HG03457 (cell line): ENCODE measurements at regions not wholly inside any gene's neighbourhood (a gene's known extent, or its start where the extent isn't known, plus 50 kb on each side); places are given as distances from the start of the nearest gene placed in this dataset.

Experiments used
- ATAC-seq: cut with Tn5 transposase; IDR thresholded peaks from one replicate; pipeline ENCODE4 v1.9.1; 2021; ENCODE audit warnings: moderate number of reproducible peaks; ENCODE audit not compliant: unreplicated experiment

GRCh38 chr10:111968647-111969046 is 214.9 kb downstream of the GPAM start:
- ATAC-seq = no peak

GRCh38 chr10:111970111-111970510 is 213.5 kb downstream of the GPAM start:
- ATAC-seq = no peak

DNA sequence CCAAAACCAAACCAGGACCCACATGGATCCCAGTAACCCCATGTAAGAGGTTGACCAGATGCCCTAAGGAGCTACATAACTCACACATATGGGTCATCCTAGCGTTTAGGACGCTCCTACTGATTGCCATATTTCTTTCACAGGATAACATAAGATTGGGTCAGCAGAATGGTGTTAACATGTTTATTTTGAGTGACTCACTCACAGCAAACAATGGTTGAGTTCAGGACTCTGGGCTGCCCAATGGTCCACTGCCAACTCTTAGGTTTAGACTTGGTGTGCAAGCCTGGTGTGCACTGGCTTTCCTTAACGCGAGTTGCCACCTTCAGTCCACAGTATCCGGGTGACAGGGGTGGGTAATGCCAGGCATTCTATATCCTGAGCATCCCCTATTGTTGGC is 211.5 kb downstream of the GPAM start:
- no peak for ATAC-seq

- ATAC-seq = no peak
These were observed 210.3 kb downstream of the GPAM start for GRCh38 chr10:111973306-111973705.

- no peak for ATAC-seq
These were observed 209.7 kb downstream of the GPAM start for GRCh38 chr10:111973826-111974225.

GRCh38 chr10:111974325-111974724 is 209.2 kb downstream of the GPAM start:
- ATAC-seq = no peak

GRCh38 chr10:111976557-111976956 is 207.0 kb downstream of the GPAM start:
- no peak for ATAC-seq

GRCh38 chr10:111984057-111984456 is 199.5 kb downstream of the GPAM start:
- ATAC-seq = no peak

DNA sequence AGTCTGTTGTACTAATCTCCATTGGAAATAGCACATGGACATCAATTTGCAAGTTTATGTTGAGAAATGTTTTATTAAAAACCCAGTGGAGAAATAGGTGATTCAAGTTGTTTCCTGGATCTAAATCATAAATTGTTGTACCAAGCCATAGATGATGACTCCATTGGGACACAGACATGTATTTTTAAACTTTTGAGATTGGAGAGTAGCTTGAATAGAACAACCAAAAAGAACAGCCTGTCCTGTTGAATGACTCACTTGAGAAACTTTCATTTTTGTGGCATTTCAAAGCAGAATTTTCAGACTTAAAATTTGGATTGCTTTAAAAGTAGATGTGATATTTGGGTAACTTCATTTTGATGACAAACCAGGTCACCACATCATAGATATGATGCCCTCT is 197.5 kb downstream of the GPAM start:
- ATAC-seq = no peak

DNA sequence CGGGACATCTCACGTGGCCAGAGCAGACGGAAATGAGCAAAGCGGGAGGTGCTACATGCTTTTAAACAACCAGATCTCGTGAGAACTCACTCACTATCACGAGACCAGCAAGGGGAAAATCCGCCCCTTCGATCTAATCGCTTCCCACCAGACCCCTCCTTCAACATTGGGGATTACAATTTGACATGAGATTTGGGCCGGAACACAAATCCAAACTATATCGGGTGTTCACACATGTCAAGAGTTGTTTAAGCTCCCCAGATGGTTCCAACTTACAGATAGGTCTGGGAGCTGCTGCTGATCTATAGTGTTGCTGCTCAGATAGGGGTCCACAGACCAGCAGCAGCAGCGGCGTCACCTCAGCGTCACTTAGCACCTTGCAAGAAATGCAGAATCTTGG is 194.9 kb downstream of the GPAM start:
- ATAC-seq = no peak

GRCh38 chr10:111989136-111989911 is 194.2 kb downstream of the GPAM start:
- no peak for ATAC-seq

DNA sequence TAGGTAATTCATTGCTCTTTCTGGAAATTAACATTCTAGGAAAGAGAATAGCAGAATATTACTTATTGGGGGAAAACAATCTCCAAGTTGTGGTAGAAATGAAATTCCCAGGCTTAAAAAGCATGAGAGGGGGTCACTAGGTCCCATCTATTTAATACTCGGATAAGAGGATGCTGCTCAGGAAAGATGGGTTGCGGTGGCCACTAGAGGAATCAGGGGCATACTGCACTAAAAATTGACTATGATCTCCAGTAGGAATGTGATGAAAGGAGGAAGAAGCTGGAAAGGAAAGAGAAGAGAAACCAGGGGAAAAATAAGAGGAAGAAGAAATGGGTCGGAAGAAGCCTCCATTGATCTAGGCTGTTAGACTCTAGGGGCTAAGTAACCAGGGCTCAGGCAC is 192.8 kb downstream of the GPAM start:
- ATAC-seq = no peak

- ATAC-seq = no peak
These were observed 190.2 kb downstream of the GPAM start for GRCh38 chr10:111993321-111993720.

GRCh38 chr10:111993872-111994426 is 189.6 kb downstream of the GPAM start:
- no peak for ATAC-seq

- peak; percentile 88 for ATAC-seq
These were observed 187.5 kb downstream of the GPAM start for GRCh38 chr10:111996103-111996502.

DNA sequence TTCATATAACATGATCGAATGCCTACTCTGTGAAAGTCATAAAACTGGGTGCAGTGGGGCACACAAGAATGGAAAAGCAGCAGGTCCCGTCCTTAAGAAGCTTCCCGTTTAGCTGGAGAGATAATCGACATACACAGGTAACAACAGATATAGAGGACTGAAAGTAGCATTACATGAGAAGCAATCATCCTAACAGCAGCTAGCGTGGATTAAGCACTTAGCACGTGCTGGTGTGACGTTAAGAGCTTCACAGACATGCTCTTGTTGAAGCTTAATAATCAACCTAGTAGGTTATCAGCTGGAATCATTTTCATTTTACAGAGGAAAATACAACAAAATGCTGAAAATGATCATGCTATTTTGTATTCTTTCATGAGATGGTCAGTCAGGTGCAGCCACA is 184.8 kb downstream of the GPAM start:
- ATAC-seq = no peak

GRCh38 chr10:111999205-111999914 is 184.2 kb downstream of the GPAM start:
- no peak for ATAC-seq

GRCh38 chr10:111999915-112000302 is 183.7 kb downstream of the GPAM start:
- no peak for ATAC-seq

DNA sequence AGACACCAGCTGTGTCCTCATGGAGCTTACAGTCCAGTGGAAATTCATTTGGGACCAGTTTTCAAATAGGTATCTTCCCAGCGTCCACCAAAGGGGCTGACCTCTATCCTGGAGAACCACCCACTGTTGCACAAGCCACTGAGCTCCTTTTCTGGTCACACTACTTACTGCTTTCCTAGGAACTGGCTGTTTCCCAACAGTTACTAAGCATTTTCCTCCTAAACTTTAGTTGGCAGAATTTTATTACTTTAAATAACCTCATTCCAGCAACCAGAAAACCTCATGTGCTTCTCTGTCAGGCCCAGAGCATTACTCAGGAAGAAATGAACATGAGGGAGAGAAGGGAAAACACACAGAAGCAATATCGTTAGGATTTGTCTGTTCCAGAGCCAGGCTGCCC is 183.1 kb downstream of the GPAM start:
- no peak for ATAC-seq

DNA sequence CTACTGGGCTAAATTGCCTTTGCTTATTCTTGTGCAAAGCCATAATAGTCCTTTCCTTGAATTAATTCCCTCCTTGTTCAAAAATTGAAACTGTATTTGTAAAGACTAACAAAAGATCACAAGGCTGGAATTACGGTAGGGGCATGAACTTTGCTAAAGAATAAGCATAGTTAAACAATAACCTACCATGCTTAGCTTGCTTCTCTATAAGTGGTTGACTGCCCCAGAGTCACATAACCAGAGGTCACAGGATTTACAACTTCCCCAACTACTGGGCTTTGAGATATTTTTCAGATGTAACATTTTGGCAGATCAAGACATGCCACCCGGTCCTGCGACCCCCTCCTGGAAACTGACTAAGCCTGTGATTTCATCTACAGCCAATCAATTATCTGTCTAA is 181.4 kb downstream of the GPAM start:
- ATAC-seq = no peak

DNA sequence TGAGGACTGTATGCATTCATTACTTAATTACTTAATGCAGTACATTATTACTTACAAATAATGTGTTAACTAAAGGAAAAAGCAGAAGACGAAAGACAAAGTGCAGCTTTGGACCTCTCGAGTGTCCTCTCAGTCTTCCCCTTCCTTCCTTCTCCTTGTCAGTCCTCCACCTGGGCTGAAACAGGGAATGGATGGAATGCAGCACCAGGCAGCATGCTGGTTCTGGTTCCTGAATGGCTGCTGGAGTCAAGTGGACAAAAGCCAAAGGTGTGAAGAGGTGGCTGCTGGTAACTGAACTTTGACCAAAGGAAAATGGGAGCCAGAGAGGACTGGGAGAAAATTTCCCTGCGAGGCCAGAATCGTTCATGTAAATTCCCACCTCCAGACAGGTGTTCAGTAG is 179.5 kb downstream of the GPAM start:
- no peak for ATAC-seq

DNA sequence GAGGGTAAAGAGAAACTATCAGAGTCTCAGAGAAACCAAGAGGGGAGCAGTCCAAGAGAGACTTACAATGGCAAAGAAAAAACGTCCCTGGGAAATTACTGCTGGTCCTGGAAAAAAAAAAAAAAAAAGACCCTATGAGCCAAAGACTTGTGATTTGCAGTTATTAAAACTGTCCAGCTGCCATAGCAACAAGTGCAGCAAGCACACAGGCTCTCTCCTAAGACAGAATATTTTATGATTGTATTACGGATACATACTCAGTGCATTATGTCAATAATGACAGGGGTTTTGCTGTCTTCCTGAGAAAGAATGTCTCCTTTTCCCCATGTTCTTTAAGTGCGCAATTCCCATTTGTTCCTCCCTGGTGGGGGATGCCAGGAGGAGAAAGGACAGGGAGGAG is 178.5 kb downstream of the GPAM start:
- ATAC-seq = no peak
